H9 (cell line): ENCODE measurements at regions not wholly inside any gene's neighbourhood (a gene's known extent, or its start where the extent isn't known, plus 50 kb on each side); places are given as distances from the start of the nearest gene placed in this dataset.

Experiments
- DNase-seq: peaks from one replicate; pipeline ENCODE4 v3.0.0-alpha.2; 2017
- H2AFZ ChIP-seq: one replicate; pipeline ENCODE4 v1.6.1; 2013; ENCODE audit warnings: mild to moderate bottlenecking, low read length, control low read depth, moderate library complexity
- H2AK5ac ChIP-seq: 2 replicates; pipeline ENCODE4 v1.6.1; 2013; ENCODE audit warnings: low read length, control low read depth, mixed read lengths; ENCODE audit not compliant: insufficient read length
- H2BK120ac ChIP-seq: one replicate; pipeline ENCODE4 v1.6.1; 2013; ENCODE audit warnings: low read depth, mild to moderate bottlenecking, low read length, control low read depth, inconsistent platforms; ENCODE audit not compliant: poor library complexity, severe bottlenecking
- H2BK12ac ChIP-seq: 2 replicates; pipeline ENCODE4 v1.6.1; 2013; ENCODE audit warnings: low read length, control low read depth, mixed read lengths, low read depth; ENCODE audit not compliant: insufficient read length
- H2BK15ac ChIP-seq: 2 replicates; pipeline ENCODE4 v1.6.1; 2013; ENCODE audit warnings: low read depth, low read length, control low read depth
- H2BK20ac ChIP-seq: one replicate; pipeline ENCODE4 v1.6.1; 2013; ENCODE audit warnings: low read depth, mild to moderate bottlenecking, low read length, control low read depth, inconsistent platforms; ENCODE audit not compliant: poor library complexity, severe bottlenecking
- H2BK5ac ChIP-seq: 2 replicates; pipeline ENCODE4 v1.6.1; 2013; ENCODE audit warnings: low read length, control low read depth, mixed read lengths; ENCODE audit not compliant: insufficient read length
- H3K14ac ChIP-seq: 2 replicates; pipeline ENCODE4 v1.6.1; 2013; ENCODE audit warnings: low read length, control low read depth; ENCODE audit not compliant: insufficient read depth
- H3K18ac ChIP-seq: 2 replicates; pipeline ENCODE4 v1.6.1; 2013; ENCODE audit warnings: low read depth, mild to moderate bottlenecking, mixed read lengths, low read length, control low read depth; ENCODE audit not compliant: insufficient read length
- H3K23ac ChIP-seq: 2 replicates; pipeline ENCODE4 v1.6.1; 2013; ENCODE audit warnings: low read length, control low read depth, mixed read lengths, low read depth; ENCODE audit not compliant: insufficient read length
- H3K23me2 ChIP-seq: 2 replicates; pipeline ENCODE4 v1.6.1; 2013; ENCODE audit warnings: low read depth, mild to moderate bottlenecking, mixed read lengths, low read length, control low read depth; ENCODE audit not compliant: insufficient read length, poor library complexity, severe bottlenecking
- H3K27ac ChIP-seq: 2 replicates; pipeline ENCODE4 v1.5.1; 2013; ENCODE audit warnings: low read length, control low read depth, mixed read lengths, low read depth; ENCODE audit not compliant: insufficient read length
- H3K27me3 ChIP-seq: 2 replicates; pipeline ENCODE4 v1.6.1; 2013; ENCODE audit warnings: low read length, control low read depth, inconsistent platforms; ENCODE audit not compliant: insufficient read depth
- H3K4ac ChIP-seq: 2 replicates; pipeline ENCODE4 v1.6.1; 2013; ENCODE audit warnings: low read depth, mild to moderate bottlenecking, control low read depth, inconsistent platforms, low read length, moderate library complexity
- H3K4me1 ChIP-seq: 2 replicates; pipeline ENCODE4 v1.6.1; 2013; ENCODE audit warnings: low read length, control low read depth, inconsistent platforms; ENCODE audit not compliant: insufficient read depth
- H3K4me2 ChIP-seq: 2 replicates; pipeline ENCODE4 v1.6.1; 2013; ENCODE audit warnings: low read length, control low read depth, mixed read lengths; ENCODE audit not compliant: insufficient read length, insufficient read depth
- H3K56ac ChIP-seq: 2 replicates; pipeline ENCODE4 v1.6.1; 2013; ENCODE audit warnings: low read depth, mild to moderate bottlenecking, mixed read lengths, low read length, control low read depth; ENCODE audit not compliant: insufficient read length
- H3K79me1 ChIP-seq: 2 replicates; pipeline ENCODE4 v1.6.1; 2013; ENCODE audit warnings: low read depth, mild to moderate bottlenecking, moderate library complexity, low read length, control low read depth, inconsistent platforms; ENCODE audit not compliant: insufficient read depth, poor library complexity, severe bottlenecking
- H3K79me2 ChIP-seq: 2 replicates; pipeline ENCODE4 v1.6.1; 2013; ENCODE audit warnings: low read length, control low read depth, inconsistent platforms; ENCODE audit not compliant: insufficient read depth
- H3K9ac ChIP-seq: 2 replicates; pipeline ENCODE4 v1.6.1; 2013; ENCODE audit warnings: low read length, control low read depth, mixed read lengths; ENCODE audit not compliant: insufficient read length; ENCODE audit errors: extremely low read depth
- H3K9me3 ChIP-seq: one replicate; pipeline ENCODE4 v1.6.1; 2013; ENCODE audit warnings: low read depth, low read length, inconsistent platforms; ENCODE audit not compliant: control insufficient read depth
- H3T11ph ChIP-seq: one replicate; pipeline ENCODE4 v1.6.1; 2013; ENCODE audit warnings: mild to moderate bottlenecking, low read length, control low read depth, inconsistent platforms
- H4K20me1 ChIP-seq: one replicate; pipeline ENCODE4 v1.6.1; 2013; ENCODE audit not compliant: control insufficient read depth, insufficient read length, insufficient read depth
- H4K5ac ChIP-seq: 2 replicates; pipeline ENCODE4 v1.6.1; 2013; ENCODE audit warnings: low read depth, mild to moderate bottlenecking, mixed read lengths, low read length, control low read depth; ENCODE audit not compliant: insufficient read length
- H4K8ac ChIP-seq: replicated peaks from 2 replicates; pipeline ENCODE4 v1.6.1; 2013; ENCODE audit warnings: low read length, control low read depth, mixed read lengths, low read depth; ENCODE audit not compliant: insufficient read length
- H4K91ac ChIP-seq: 2 replicates; pipeline ENCODE4 v1.6.1; 2013; ENCODE audit warnings: low read depth, mild to moderate bottlenecking, moderate library complexity, mixed read lengths, low read length, control low read depth; ENCODE audit not compliant: insufficient read length
- H3K27ac Mint-ChIP-seq, 3 experiments: 2 replicates in 2 of 3; 3 replicates in 1 of 3; pipeline ENCODE4 v1.8.0; 2020 to 2021; ENCODE audit warnings: mixed read lengths in 3 of 3, mild to moderate bottlenecking in 1 of 3, moderate library complexity in 1 of 3
- H3K27me3 Mint-ChIP-seq: 2 replicates; pipeline ENCODE4 v1.8.0; 2021; ENCODE audit warnings: low read depth, mild to moderate bottlenecking, moderate library complexity, mixed read lengths
- H3K36me3 Mint-ChIP-seq, 3 experiments: 2 replicates in 2 of 3; 3 replicates in 1 of 3; pipeline ENCODE4 v1.8.0; 2020 to 2021; ENCODE audit warnings: low read depth in 3 of 3, mixed read lengths in 3 of 3; ENCODE audit not compliant: insufficient read depth in 1 of 3
- H3K4me1 Mint-ChIP-seq, 2 experiments: 2 replicates each; pipeline ENCODE4 v1.8.0; 2020; ENCODE audit warnings: mixed read lengths in 2 of 2
- H3K4me3 Mint-ChIP-seq, 2 experiments: 2 replicates in 1 of 2; 3 replicates in 1 of 2; pipeline ENCODE4 v1.8.0; 2020 to 2021; ENCODE audit warnings: mild to moderate bottlenecking in 2 of 2, mixed read lengths in 2 of 2, moderate library complexity in 1 of 2
- H3K9me3 Mint-ChIP-seq, 2 experiments: 2 replicates in 1 of 2; 3 replicates in 1 of 2; pipeline ENCODE4 v1.8.0; 2020; ENCODE audit warnings: mild to moderate bottlenecking in 2 of 2, mixed read lengths in 2 of 2, moderate library complexity in 1 of 2
- WGBS: extraction: QIAGEN DNeasy Blood & Tissue Kit; methylation state at CpG from one replicate; pipeline ENCODE4 v1.1.7; 2013; ENCODE audit warnings: missing lambda C conversion rate, low lambda C conversion rate, mixed read lengths; ENCODE audit not compliant: insufficient read length; ENCODE audit errors: extremely low coverage; 5-methylcytosine and 5-hydroxymethylcytosine counted together
- TF ChIP-seq, protein P1 (sequence below): fragments of 200-600 bp; sonication (generic); conservative IDR thresholded peaks from 3 replicates; pipeline ENCODE4 v1.8.0; 2021; ENCODE audit warnings: antibody characterized with exemption, mild to moderate bottlenecking

DNA sequence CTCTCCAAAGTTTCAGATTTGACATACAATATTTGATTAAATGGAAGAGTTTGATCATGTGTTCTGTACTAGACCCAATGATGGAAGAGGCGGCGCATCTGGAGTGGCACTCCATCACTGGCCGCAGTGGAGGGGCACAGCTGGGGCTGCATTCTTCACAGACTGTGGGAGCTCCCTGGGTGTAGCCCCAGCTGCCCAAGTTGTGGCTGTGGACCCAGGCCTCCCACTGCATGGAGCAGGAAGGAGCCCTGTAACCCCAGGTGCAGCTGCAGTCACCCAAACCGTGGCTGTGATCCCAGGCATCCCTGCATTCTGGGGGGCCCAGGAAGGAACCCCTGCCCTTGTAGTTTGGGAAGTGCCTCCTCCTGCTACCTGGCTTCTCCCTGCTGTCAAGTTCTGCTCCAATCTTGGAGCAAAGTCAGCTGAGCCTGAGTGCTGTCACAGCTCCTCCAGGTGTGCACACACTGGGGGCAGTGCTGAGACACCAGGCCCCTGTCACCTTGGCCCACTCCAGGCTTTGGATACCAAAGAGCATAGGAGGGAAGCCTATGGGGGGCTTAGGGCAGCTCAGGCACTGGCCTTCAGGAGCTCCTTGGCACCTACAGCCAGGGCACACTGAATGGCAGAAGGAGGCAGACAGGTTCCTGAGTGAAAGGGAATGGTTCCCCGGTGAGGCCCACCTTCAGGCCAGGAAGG lies 651.9 kb upstream of the BCHE start:
- Histone ChIP-seq H4K5ac (no peak overlapping the region), H3K27me3 (no peaks in the 10 kb centered on the region), H4K20me1 (no peaks in the 10 kb centered on the region), H4K8ac (no peak overlapping the region), H3K9me3 (no peaks in the 10 kb centered on the region), H3K4me2 (no peak overlapping the region), H3K4me1 (no peaks in the 10 kb centered on the region), H4K91ac (no peak overlapping the region), H3K9ac (no peak overlapping the region), H2BK15ac (no peak overlapping the region), H3K18ac (no peak overlapping the region), H2BK120ac (no peak overlapping the region), H3K14ac (no peak overlapping the region), H2AK5ac (no peak overlapping the region), H2BK5ac (no peak overlapping the region), H2BK20ac (no peak overlapping the region), H3K23ac (no peak overlapping the region), H2BK12ac (no peak overlapping the region), H3K27ac (no peak overlapping the region), H3K79me2 (no peaks in the 10 kb centered on the region), H3T11ph (no peak overlapping the region), H3K4ac (no peak overlapping the region), H2AFZ (no peak overlapping the region), H3K79me1 (no peaks in the 10 kb centered on the region), H3K23me2 (no peaks in the 10 kb centered on the region), H3K56ac (no peak overlapping the region)
- Mint-ChIP-seq H3K4me3 (no peak overlapping the region), H3K27me3 (peaks cover 1% of the 10 kb centered on the region; the same call in 1 of the 2 replicates), H3K4me1 (no peaks in the 10 kb centered on the region), H3K9me3 (no peaks in the 10 kb centered on the region), H3K27ac (no peak overlapping the region), H3K36me3 (no peaks in the 10 kb centered on the region)
- TF ChIP-seq, protein P1, sequence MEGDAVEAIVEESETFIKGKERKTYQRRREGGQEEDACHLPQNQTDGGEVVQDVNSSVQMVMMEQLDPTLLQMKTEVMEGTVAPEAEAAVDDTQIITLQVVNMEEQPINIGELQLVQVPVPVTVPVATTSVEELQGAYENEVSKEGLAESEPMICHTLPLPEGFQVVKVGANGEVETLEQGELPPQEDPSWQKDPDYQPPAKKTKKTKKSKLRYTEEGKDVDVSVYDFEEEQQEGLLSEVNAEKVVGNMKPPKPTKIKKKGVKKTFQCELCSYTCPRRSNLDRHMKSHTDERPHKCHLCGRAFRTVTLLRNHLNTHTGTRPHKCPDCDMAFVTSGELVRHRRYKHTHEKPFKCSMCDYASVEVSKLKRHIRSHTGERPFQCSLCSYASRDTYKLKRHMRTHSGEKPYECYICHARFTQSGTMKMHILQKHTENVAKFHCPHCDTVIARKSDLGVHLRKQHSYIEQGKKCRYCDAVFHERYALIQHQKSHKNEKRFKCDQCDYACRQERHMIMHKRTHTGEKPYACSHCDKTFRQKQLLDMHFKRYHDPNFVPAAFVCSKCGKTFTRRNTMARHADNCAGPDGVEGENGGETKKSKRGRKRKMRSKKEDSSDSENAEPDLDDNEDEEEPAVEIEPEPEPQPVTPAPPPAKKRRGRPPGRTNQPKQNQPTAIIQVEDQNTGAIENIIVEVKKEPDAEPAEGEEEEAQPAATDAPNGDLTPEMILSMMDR, result no peak
- no CpG with 5 or more reads among the region's 5 CpGs for WGBS
- DNase-seq, result peak; percentile 25
